ENCODE measurements at regions not wholly inside any gene's neighbourhood (a gene's known extent, or its start where the extent isn't known, plus 50 kb on each side); places are given as distances from the start of the nearest gene placed in this dataset.
A peak's percentile ranks its signal among the peaks of the same experiment; 100 is the strongest.

DNA sequence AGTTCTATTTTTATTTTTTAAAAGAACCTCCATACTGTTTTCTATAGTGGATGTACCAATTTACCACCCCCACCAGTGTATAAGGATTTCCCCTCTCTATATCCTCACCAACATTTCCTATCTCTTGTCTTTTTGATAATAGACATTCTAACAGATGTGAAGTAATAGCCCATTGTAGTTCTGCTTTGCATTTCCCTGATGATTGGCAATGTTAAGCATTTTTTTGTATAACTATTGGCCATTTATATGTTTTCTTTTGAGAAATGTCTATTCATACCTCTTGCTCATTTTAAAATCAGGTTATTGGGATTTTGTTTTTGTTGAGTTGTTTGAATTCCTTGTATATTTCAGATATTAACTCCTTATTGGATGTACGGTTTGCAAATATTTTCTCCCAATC lies 251.1 kb upstream of the HTR2C start:
- no peak for ATAC-seq
- Histone ChIP-seq H3K27ac (no peak overlapping the region), H3K4me3 (no peak overlapping the region), H3K9me3 (peaks cover 0 to 2% (median 0%) of the 10 kb centered on the region in 4 donors), H3K36me3 (no peaks in the 10 kb centered on the region), H3K27me3 (no peaks in the 10 kb centered on the region), H3K4me1 (no peaks in the 10 kb centered on the region)
- DNase-seq, result no peak
- WGBS, 2 donors, result 72 to 82% methylated on average over 1 of the region's 1 CpG
- intact Hi-C loops (cut with DNase I), result no loop called here
- FAIRE-seq, result no peak
- TF ChIP-seq, protein P1, sequence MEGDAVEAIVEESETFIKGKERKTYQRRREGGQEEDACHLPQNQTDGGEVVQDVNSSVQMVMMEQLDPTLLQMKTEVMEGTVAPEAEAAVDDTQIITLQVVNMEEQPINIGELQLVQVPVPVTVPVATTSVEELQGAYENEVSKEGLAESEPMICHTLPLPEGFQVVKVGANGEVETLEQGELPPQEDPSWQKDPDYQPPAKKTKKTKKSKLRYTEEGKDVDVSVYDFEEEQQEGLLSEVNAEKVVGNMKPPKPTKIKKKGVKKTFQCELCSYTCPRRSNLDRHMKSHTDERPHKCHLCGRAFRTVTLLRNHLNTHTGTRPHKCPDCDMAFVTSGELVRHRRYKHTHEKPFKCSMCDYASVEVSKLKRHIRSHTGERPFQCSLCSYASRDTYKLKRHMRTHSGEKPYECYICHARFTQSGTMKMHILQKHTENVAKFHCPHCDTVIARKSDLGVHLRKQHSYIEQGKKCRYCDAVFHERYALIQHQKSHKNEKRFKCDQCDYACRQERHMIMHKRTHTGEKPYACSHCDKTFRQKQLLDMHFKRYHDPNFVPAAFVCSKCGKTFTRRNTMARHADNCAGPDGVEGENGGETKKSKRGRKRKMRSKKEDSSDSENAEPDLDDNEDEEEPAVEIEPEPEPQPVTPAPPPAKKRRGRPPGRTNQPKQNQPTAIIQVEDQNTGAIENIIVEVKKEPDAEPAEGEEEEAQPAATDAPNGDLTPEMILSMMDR (IDR thresholded peaks at IDR 0.05), result no peak

DNA sequence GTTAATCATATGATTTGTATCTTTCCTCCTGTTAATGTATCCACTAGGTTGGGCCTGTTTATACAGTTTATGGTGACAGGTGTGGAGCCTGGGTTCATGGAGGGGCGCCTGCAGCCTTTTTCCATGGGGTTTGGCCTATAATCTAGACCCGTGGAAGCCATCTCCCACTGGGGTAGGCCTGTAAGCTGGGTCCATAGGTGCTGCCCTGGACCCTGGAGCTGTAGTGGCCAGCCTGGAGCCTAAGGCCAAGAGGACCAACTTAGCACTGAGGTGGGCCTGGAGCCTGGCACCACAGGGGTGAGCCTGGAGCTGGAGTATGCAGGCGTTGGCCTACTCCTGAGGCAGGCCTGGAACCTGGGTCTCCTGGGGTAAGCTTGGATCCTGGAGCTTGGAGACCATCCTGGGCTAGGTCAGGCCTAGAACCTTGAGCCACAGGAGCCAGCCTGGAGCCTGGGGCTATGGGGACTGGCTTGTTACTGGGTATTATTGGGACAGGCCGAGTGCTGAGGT lies 249.4 kb upstream of the HTR2C start:
- no peaks in the 10 kb centered on the region for H3K36me3 ChIP-seq
- intact Hi-C loops (cut with DNase I), result no loop called here
- no peaks in the 10 kb centered on the region for H3K4me1 ChIP-seq
- peaks cover 0 to 5% (median 0%) of the 10 kb centered on the region in 4 donors for H3K27me3 ChIP-seq
- H3K9me3 ChIP-seq, result peaks cover 0 to 2% (median 0%) of the 10 kb centered on the region in 4 donors
- DNase-seq, result peak in 1 of 6 donors; percentile 41
- ATAC-seq, result no peak
- 47 to 49% methylated on average over 4 of the region's 4 CpGs for WGBS, 2 donors
- FAIRE-seq, result no peak
- H3K27ac ChIP-seq, result no peak overlapping the region
- TF ChIP-seq, protein P1 (IDR thresholded peaks at IDR 0.05), result no peak
- H3K4me3 ChIP-seq, result no peak overlapping the region

DNA sequence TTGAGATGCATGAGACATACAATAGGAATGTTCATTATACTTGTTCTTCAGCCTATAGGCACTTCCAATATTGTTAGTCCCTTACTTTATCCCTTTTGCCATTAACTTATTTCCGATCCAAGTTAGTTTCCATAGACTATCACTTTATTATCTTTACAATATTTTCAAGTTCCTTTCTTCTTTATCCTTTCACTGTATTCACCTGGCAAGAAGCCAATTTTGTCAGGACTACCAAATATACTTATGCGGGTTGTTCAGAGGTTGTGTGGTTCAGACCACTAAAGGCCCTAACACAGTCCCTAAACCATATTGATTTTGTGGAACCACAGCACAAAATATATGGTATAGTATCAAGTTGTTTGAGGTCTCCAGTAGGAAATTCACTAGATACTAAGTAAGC lies 245.0 kb upstream of the HTR2C start:
- intact Hi-C loops (cut with DNase I), result no loop called here
- no peaks in the 10 kb centered on the region for H3K4me1 ChIP-seq
- FAIRE-seq (no peak), ATAC-seq (no peak), DNase-seq (no peak)
- TF ChIP-seq, protein P1 (IDR thresholded peaks at IDR 0.05), result no peak
- no peaks in the 10 kb centered on the region for H3K36me3 ChIP-seq
- no peak overlapping the region for H3K4me3 ChIP-seq
- no peak overlapping the region for H3K27ac ChIP-seq
- H3K27me3 ChIP-seq, result peaks cover 0 to 5% (median 0%) of the 10 kb centered on the region in 4 donors
- no peaks in the 10 kb centered on the region for H3K9me3 ChIP-seq
- WGBS, 2 donors, result 86 to 90% methylated on average over 2 of the region's 2 CpGs

DNA sequence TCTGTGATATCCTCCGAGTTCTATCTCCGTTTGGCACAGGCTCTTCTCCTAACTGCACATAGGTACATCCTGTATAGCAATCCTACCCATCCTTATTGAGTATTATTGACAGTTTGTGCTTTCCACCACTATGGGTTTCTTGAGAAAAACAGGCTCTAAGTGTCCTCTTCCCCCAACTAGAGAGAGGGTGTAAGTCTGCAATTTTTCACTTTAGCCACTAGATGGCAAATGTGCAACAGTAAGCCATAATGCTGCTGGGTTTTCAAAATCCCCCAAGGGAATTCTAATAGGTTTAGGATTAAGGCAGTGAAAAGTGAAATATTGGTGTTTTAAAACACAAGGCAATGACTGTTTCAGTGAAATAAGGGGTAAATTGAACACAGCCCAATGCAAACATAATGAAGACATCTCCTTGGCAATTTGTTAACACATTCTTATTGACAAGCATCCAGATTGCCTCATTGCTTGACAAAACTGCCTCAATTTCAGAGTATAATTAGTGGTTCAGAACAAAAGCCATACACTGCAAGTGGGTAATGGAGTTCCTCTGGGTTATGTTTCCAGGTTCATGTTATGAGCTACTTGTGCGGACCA lies 239.0 kb upstream of the HTR2C start:
- 24 to 38% methylated on average over 3 of the region's 3 CpGs for WGBS, 2 donors
- Histone ChIP-seq H3K9me3 (no peaks in the 10 kb centered on the region), H3K36me3 (no peaks in the 10 kb centered on the region), H3K27me3 (peaks cover 0 to 29% (median 2%) of the 10 kb centered on the region in 4 donors), H3K4me1 (no peaks in the 10 kb centered on the region), H3K27ac (no peak overlapping the region), H3K4me3 (no peak overlapping the region)
- no peak for DNase-seq
- peak in 3 of 4 donors; percentile 53 to 62 (median 53) for ATAC-seq
- intact Hi-C loops (cut with DNase I), result no loop called here
- TF ChIP-seq, protein P1 (IDR thresholded peaks at IDR 0.05), result peak; percentile 21 to 53 (median 50)
- peak; percentile 90 for FAIRE-seq

DNA sequence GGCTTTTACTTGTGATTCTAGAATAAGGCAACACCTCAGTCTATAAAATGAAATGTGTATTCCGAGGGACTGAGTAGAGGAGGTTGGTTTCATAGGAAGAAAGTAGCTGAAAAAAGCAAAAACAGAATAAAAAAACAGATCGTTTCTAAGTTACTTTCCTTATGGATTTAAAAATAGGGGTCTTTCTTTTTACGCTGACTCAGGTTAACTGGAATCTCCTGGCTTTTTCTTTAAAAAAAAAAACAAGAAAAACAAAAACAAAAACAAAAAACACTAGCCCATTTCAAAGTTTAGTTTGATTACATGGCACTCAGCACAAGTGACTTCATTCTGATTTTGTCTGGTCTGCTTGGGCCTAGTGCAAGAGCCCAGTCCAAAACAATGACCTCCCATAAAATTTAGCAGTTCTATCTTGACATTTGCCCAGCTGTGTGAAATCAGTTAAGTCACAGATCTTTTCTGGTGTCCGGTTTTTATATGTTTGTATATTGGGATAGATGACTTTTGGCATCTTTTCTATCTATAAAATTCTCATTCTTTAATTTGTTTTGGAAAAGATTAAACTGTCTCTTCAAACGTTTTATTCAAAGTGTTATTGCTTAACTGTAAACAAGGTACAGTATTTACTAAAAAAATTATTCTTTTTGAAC lies 222.7 kb upstream of the HTR2C start:
- Histone ChIP-seq H3K4me1 (no peaks in the 10 kb centered on the region), H3K27me3 (peaks cover 0 to 30% (median 0%) of the 10 kb centered on the region in 4 donors), H3K4me3 (no peak overlapping the region), H3K9me3 (no peaks in the 10 kb centered on the region), H3K36me3 (no peaks in the 10 kb centered on the region), H3K27ac (no peak overlapping the region)
- TF ChIP-seq, protein P1 (IDR thresholded peaks at IDR 0.05), result no peak
- intact Hi-C loops (cut with DNase I), result no loop called here
- WGBS, 2 donors, result 51 to 54% methylated on average over 5 of the region's 5 CpGs
- ATAC-seq (no peak), DNase-seq (no peak), FAIRE-seq (peak; percentile 83)

All from pancreas (tissue), 10 donors.